ENCODE measurements at regions not wholly inside any gene's neighbourhood (a gene's known extent, or its start where the extent isn't known, plus 50 kb on each side); places are given as distances from the start of the nearest gene placed in this dataset.

GRCh38 chr9:119639287-119639955, 270.2 kb upstream of the BRINP1 start:
- TF ChIP-seq CTCF (IDR thresholded peaks at IDR 0.05) (no peak), POLR2AphosphoS5 (IDR thresholded peaks at IDR 0.05; ENCODE audit: low read depth, low read length) (no peak), REST (IDR thresholded peaks at IDR 0.05; ENCODE audit: insufficient read depth in 1 of 2, low read depth in 2 of 2, low read length in 1 of 2) (peak; percentile 18 to 74; a peak in 2 of 4 replicates), SIN3A (IDR thresholded peaks at IDR 0.05; ENCODE audit: borderline replicate concordance, insufficient read depth, low read depth, low read length) (no peak), TCF7L2 (IDR thresholded peaks at IDR 0.05; ENCODE audit: low read depth, low read length) (no peak)
